Neural progenitor cell (in vitro differentiated cells): ENCODE measurements at regions not wholly inside any gene's neighbourhood (a gene's known extent, or its start where the extent isn't known, plus 50 kb on each side); places are given as distances from the start of the nearest gene placed in this dataset.

Source experiments
- EZH2phosphoT487 ChIP-seq: fragments of 200-600 bp; sonication (generic); IDR thresholded peaks from 2 replicates; pipeline ENCODE4 v1.6.1; 2017; ENCODE audit warnings: antibody characterized with exemption
- TF ChIP-seq, protein P1 (sequence below): fragments of 200-600 bp; sonication (generic); IDR thresholded peaks from 2 replicates; pipeline ENCODE4 v1.5.1; 2017; ENCODE audit warnings: antibody characterized with exemption, mild to moderate bottlenecking

DNA sequence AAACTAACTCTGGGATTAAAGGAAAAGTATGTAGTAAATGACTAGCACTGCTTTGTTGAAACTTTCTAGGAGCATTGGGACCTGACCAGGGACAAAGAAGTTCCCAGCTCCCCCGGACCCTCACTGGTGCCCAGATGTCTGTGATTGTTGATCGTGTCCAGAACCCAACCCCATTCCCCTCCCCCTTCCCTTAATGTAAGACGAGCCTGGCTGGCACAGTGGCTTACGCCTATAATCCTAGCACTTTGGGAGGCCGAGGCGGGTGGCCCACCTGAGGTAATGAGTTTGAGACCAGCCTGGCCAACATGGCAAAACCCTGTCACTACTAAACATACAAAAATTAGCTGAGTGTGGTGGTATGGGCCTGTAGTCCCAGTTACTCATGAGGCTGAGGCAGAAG lies 750.3 kb downstream of the CBLN4 start:
- TF ChIP-seq, protein P1, sequence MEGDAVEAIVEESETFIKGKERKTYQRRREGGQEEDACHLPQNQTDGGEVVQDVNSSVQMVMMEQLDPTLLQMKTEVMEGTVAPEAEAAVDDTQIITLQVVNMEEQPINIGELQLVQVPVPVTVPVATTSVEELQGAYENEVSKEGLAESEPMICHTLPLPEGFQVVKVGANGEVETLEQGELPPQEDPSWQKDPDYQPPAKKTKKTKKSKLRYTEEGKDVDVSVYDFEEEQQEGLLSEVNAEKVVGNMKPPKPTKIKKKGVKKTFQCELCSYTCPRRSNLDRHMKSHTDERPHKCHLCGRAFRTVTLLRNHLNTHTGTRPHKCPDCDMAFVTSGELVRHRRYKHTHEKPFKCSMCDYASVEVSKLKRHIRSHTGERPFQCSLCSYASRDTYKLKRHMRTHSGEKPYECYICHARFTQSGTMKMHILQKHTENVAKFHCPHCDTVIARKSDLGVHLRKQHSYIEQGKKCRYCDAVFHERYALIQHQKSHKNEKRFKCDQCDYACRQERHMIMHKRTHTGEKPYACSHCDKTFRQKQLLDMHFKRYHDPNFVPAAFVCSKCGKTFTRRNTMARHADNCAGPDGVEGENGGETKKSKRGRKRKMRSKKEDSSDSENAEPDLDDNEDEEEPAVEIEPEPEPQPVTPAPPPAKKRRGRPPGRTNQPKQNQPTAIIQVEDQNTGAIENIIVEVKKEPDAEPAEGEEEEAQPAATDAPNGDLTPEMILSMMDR, result no peak
- no peak for TF ChIP-seq EZH2phosphoT487
